ENCODE measurements at regions not wholly inside any gene's neighbourhood (a gene's known extent, or its start where the extent isn't known, plus 50 kb on each side); places are given as distances from the start of the nearest gene placed in this dataset.

DNA sequence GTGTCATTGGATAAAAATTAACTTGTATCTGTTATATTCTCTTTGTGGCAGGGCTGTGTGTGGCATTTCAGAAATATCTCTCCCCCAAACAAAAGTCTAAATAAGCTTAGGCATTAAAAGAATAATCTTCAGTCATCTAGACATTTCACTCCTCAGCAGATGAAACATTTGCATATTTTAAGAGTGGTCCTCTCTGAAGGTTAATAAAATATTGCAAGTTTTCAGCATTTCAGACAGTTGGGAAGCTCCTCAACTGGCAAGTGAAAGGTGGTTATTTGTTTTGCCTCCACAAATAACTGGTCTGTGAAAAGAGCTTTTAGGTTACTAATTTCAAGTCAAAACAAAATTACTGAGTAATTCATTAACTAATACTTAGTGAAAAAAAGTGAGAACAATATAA lies 462.6 kb downstream of the EPHA4 start:
- no peak for DNase-seq (ENCODE audit: low read depth)
- no peak overlapping the region for H3K4me3 ChIP-seq (ENCODE audit: low read depth, low read length)
- TF ChIP-seq, protein P1, sequence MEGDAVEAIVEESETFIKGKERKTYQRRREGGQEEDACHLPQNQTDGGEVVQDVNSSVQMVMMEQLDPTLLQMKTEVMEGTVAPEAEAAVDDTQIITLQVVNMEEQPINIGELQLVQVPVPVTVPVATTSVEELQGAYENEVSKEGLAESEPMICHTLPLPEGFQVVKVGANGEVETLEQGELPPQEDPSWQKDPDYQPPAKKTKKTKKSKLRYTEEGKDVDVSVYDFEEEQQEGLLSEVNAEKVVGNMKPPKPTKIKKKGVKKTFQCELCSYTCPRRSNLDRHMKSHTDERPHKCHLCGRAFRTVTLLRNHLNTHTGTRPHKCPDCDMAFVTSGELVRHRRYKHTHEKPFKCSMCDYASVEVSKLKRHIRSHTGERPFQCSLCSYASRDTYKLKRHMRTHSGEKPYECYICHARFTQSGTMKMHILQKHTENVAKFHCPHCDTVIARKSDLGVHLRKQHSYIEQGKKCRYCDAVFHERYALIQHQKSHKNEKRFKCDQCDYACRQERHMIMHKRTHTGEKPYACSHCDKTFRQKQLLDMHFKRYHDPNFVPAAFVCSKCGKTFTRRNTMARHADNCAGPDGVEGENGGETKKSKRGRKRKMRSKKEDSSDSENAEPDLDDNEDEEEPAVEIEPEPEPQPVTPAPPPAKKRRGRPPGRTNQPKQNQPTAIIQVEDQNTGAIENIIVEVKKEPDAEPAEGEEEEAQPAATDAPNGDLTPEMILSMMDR (IDR thresholded peaks at IDR 0.05; ENCODE audit: low read depth, low read length, missing control alignments), result no peak

GRCh38 chr2:221111739-221112138 lies 460.4 kb downstream of the EPHA4 start:
- no peak for DNase-seq (ENCODE audit: low read depth)
- TF ChIP-seq, protein P1 (IDR thresholded peaks at IDR 0.05; ENCODE audit: low read depth, low read length, missing control alignments), result no peak
- H3K4me3 ChIP-seq (ENCODE audit: low read depth, low read length), result no peak overlapping the region

DNA sequence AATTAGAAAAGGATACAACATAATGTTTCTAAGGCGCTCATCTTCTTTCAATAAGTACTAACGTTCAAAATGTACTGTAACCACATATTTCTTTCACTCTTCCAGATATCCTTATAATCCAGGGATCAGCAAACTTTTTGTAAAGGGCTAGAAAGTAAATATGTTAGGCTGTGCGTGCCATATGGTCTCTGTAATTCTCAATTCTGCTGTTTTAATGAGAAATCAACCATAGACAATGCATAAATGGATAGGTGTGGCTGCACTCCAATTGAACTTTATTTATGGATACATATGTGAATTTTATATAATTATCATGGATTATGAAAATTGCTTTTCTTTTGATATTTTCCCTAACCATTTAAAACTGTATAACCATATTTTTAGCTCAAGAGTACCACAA lies 459.4 kb downstream of the EPHA4 start:
- H3K4me3 ChIP-seq (ENCODE audit: low read depth, low read length), result no peak overlapping the region
- no peak for DNase-seq (ENCODE audit: low read depth)
- TF ChIP-seq, protein P1 (IDR thresholded peaks at IDR 0.05; ENCODE audit: low read depth, low read length, missing control alignments), result no peak

DNA sequence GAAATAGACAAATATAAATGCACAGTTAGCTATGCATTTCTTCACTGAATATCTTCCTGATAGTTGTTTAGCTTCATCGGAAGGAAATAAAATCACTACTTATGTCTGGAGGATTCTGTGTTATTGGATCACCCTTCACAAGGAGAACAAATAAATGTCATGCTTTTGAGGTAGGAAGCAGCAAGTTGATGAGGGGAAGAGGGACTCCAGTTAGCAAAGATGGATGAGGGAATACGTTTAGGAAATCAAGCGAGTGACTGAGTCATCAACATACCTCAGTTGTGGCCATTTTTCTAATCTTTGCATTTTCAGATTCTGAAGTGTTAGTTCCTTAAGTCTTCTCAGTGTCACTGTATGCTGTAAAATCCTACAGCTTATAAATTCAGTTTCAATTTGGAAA lies 456.2 kb downstream of the EPHA4 start:
- H3K4me3 ChIP-seq (ENCODE audit: low read depth, low read length), result no peak overlapping the region
- TF ChIP-seq, protein P1 (IDR thresholded peaks at IDR 0.05; ENCODE audit: low read depth, low read length, missing control alignments), result no peak
- DNase-seq (ENCODE audit: low read depth), result no peak

DNA sequence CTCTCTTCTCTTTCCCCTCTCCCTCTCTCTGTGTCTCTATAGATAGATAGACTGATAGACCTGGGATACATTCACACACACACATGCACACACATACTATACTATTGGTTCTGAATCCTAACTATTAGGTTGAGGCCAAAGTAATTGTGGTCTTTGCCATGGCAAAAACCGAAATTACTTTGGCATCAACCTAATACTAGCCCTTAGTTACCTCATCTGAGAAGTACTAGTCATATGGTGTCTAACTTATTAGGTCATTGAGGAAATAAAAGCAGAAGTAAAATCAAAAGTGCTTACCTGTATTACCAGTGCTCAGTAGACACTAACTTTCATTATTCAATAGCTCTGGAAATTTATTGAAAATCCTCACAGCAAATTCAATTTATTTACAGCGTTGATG lies 451.5 kb downstream of the EPHA4 start:
- H3K4me3 ChIP-seq (ENCODE audit: low read depth, low read length), result no peak overlapping the region
- TF ChIP-seq, protein P1 (IDR thresholded peaks at IDR 0.05; ENCODE audit: low read depth, low read length, missing control alignments), result no peak
- no peak for DNase-seq (ENCODE audit: low read depth)

DNA sequence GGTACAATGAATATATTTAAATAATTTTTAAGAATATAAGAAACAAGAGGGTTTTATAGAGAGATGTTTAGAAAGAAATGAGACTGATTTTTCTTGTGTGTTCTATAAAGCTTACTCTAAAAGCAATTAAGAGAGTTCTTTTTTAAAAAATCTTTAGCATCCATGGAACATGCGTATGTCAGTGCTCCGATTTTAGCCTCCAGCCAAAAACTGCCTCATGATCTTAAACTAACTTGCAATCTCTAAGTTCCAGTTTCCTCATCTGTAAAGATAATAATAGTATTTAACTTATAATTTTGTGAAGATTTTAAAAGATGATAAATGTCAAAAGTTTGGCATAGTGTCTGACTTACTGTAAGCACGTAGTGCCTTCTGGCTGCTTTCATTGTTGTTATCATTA lies 448.7 kb downstream of the EPHA4 start:
- DNase-seq (ENCODE audit: low read depth), result no peak
- no peak overlapping the region for H3K4me3 ChIP-seq (ENCODE audit: low read depth, low read length)
- TF ChIP-seq, protein P1 (IDR thresholded peaks at IDR 0.05; ENCODE audit: low read depth, low read length, missing control alignments), result no peak

DNA sequence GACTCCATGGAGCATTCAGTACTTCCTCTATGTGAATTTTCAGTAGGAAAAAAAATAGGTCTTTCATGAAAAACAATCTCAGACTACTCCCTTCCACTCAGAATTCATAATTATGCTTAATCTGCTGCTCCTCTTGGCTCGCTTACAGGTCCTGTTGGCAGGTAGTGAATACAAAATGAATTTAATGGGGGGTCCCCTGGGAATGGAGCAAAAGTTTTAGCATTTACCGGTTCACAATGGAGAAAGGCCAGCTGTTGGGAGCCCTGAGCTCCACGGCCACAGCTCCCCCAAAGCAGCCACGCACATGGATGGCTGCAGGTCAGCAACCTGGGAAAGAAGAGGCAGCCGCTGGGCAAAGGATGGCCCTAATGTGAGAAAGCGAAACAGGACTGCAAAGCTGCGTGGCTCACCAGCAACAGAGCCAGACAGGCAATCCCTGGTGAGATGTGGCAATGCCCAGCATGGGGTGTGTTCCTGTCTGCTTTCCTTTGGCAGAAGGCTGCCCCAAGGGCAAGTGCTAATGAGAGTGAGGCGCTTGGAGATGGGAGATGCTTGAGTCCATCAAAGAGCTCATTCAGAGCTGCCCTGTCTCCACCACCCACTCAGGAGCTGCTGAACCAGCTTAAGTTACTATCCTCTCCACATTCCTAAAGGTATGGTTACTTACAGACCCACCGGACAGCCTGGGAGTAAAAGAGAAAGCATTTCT lies 447.4 kb downstream of the EPHA4 start:
- H3K4me3 ChIP-seq (ENCODE audit: low read depth, low read length), result no peak overlapping the region
- DNase-seq (ENCODE audit: low read depth), result no peak
- TF ChIP-seq, protein P1 (IDR thresholded peaks at IDR 0.05; ENCODE audit: low read depth, low read length, missing control alignments), result no peak
